Esophagus squamous epithelium (tissue), 5 donors: ENCODE measurements at regions not wholly inside any gene's neighbourhood (a gene's known extent, or its start where the extent isn't known, plus 50 kb on each side); places are given as distances from the start of the nearest gene placed in this dataset.
"Not testable (repeated sequence)": the region's sequence is repeated elsewhere in the genome, so short reads cannot be mapped to it uniquely, and the experiment has no call there.

Source experiments
- DNase-seq: peaks from one replicate; lab custom pipeline; 2025; lab: John Stamatoyannopoulos, UW
- H3K27ac ChIP-seq, 4 donors: fragments of 200-600 bp; sonication (generic); one replicate each; pipeline ENCODE4 v1.5.1; 2016 to 2019; ENCODE audit warnings: mild to moderate bottlenecking in 1 of 4
- H3K27me3 ChIP-seq, 4 donors: fragments of 200-600 bp; sonication (generic); 1 replicate in 3 of 4; 2 replicates in 1 of 4; pipeline versions ENCODE4 v1.5.1 to v1.6.0; 2017 to 2021; ENCODE audit warnings: antibody characterized with exemption in 1 of 4
- H3K36me3 ChIP-seq, 3 donors: fragments of 200-600 bp; sonication (generic); one replicate each; pipeline ENCODE4 v1.5.1; 2016 to 2019
- H3K4me1 ChIP-seq, 3 donors: fragments of 200-600 bp; sonication (generic); one replicate each; pipeline ENCODE4 v1.5.1; 2017 to 2019
- H3K4me3 ChIP-seq, 4 donors: fragments of 200-600 bp; sonication (generic); 1 replicate in 3 of 4; 2 replicates in 1 of 4; pipeline ENCODE4 v1.5.1; 2016 to 2019; ENCODE audit warnings: mild to moderate bottlenecking in 2 of 4, moderate library complexity in 1 of 4
- H3K9me3 ChIP-seq, 3 donors: fragments of 200-600 bp; sonication (generic); one replicate each; pipeline ENCODE4 v1.5.1; 2016 to 2019
- CTCF ChIP-seq, 6 experiments: fragments of 450-650 bp in 4 of 6; fragments of 200-600 bp in 2 of 6; sonication (generic) in 2 of 6; IDR thresholded peaks; one replicate each; pipeline ENCODE4 v1.5.1; 2016 to 2019; ENCODE audit warnings: antibody characterized with exemption in 6 of 6, mild to moderate bottlenecking in 4 of 6, moderate library complexity in 4 of 6
- POLR2A ChIP-seq, 4 donors: fragments of 450-650 bp; IDR thresholded peaks; one replicate each; pipeline ENCODE4 v1.6.1; 2017; ENCODE audit warnings: antibody characterized with exemption in 4 of 4, mild to moderate bottlenecking in 4 of 4, moderate library complexity in 3 of 4
- WGBS, 2 donors: methylation state at CpG; one replicate each; pipeline ENCODE4 v1.1.5; 2018; 5-methylcytosine and 5-hydroxymethylcytosine counted together
- intact Hi-C: fragments of 100-400 bp; cut with DNase I; formaldehyde crosslinking; loops from one replicate; pipeline ENCODE4 v1.15.0; 2022
- donor health status: DM: yes; HTN: yes; CAD: no.

- TF ChIP-seq CTCF (IDR thresholded peaks at IDR 0.05) (no peak), POLR2A (IDR thresholded peaks at IDR 0.05) (no peak)
- 68 to 92% methylated on average over 1 of the region's 1 CpG for WGBS, 2 donors
Observed at GRCh38 chr6:153484056-153484455, 353.0 kb upstream of the RGS17 start.

GRCh38 chr6:153476243-153476642 lies 345.2 kb upstream of the RGS17 start:
- Histone ChIP-seq H3K27me3 (no peaks in the 10 kb centered on the region), H3K4me3 (no peak overlapping the region), H3K36me3 (no peaks in the 10 kb centered on the region), H3K4me1 (no peaks in the 10 kb centered on the region), H3K27ac (no peak overlapping the region), H3K9me3 (no peaks in the 10 kb centered on the region)
- intact Hi-C loops = no loop called here
- TF ChIP-seq POLR2A (IDR thresholded peaks at IDR 0.05) = no peak
- TF ChIP-seq CTCF (IDR thresholded peaks at IDR 0.05) = no peak
- 52 to 73% methylated on average over 6 of the region's 6 CpGs for WGBS, 2 donors
- no peak for DNase-seq

More at GRCh38 chr6:153484056-153484455, 353.0 kb upstream of the RGS17 start:
- no peak overlapping the region for H3K4me3 ChIP-seq
- intact Hi-C loops = no loop called here
- no peak for DNase-seq
- H3K27ac ChIP-seq = no peak overlapping the region
- H3K9me3 ChIP-seq = no peaks in the 10 kb centered on the region
- H3K27me3 ChIP-seq = no peaks in the 10 kb centered on the region
- no peaks in the 10 kb centered on the region for H3K4me1 ChIP-seq
- H3K36me3 ChIP-seq = no peaks in the 10 kb centered on the region

GRCh38 chr6:153465050-153465449 lies 334.0 kb upstream of the RGS17 start:
- Histone ChIP-seq H3K27ac (no peak overlapping the region), H3K36me3 (no peaks in the 10 kb centered on the region), H3K27me3 (no peaks in the 10 kb centered on the region), H3K9me3 (no peaks in the 10 kb centered on the region), H3K4me1 (no peaks in the 10 kb centered on the region), H3K4me3 (no peak overlapping the region)
- TF ChIP-seq CTCF (IDR thresholded peaks at IDR 0.05) = no peak
- TF ChIP-seq POLR2A (IDR thresholded peaks at IDR 0.05) = no peak
- intact Hi-C loops = no loop called here
- WGBS, 2 donors = 74 to 76% methylated on average over 2 of the region's 2 CpGs
- DNase-seq = no peak

GRCh38 chr6:153449279-153449678 lies 318.2 kb upstream of the RGS17 start:
- H3K36me3 ChIP-seq = no peaks in the 10 kb centered on the region
- TF ChIP-seq CTCF (IDR thresholded peaks at IDR 0.05) = no peak
- no peak for TF ChIP-seq POLR2A (IDR thresholded peaks at IDR 0.05)
- no peak for DNase-seq
- H3K4me3 ChIP-seq = no peak overlapping the region
- no peak overlapping the region for H3K27ac ChIP-seq
- no peaks in the 10 kb centered on the region for H3K27me3 ChIP-seq
- H3K9me3 ChIP-seq = no peaks in the 10 kb centered on the region
- no peaks in the 10 kb centered on the region for H3K4me1 ChIP-seq
- intact Hi-C loops = no loop called here

- DNase-seq, H3K27me3 ChIP-seq, H3K4me3 ChIP-seq, H3K27ac ChIP-seq, H3K36me3 ChIP-seq, H3K9me3 ChIP-seq, H3K4me1 ChIP-seq, intact Hi-C loops: not testable (repeated sequence)
- WGBS, 2 donors = 53 to 73% methylated on average over 2 of the region's 2 CpGs
Observed at GRCh38 chr6:153442749-153443148, 311.7 kb upstream of the RGS17 start.

GRCh38 chr6:153442096-153442495 lies 311.0 kb upstream of the RGS17 start:
- H3K4me1 ChIP-seq = no peaks in the 10 kb centered on the region
- 10 to 18% methylated on average over 2 of the region's 2 CpGs for whole genome bisulfite sequencing, 2 donors
- intact Hi-C loops = no loop called here
- no peaks in the 10 kb centered on the region for H3K36me3 ChIP-seq
- no peak overlapping the region for H3K27ac ChIP-seq
- TF ChIP-seq CTCF (IDR thresholded peaks at IDR 0.05) = no peak
- TF ChIP-seq POLR2A (IDR thresholded peaks at IDR 0.05) = no peak
- no peak overlapping the region for H3K4me3 ChIP-seq
- no peak for DNase-seq
- no peaks in the 10 kb centered on the region for H3K9me3 ChIP-seq
- no peaks in the 10 kb centered on the region for H3K27me3 ChIP-seq
